ENCODE measurements at regions not wholly inside any gene's neighbourhood (a gene's known extent, or its start where the extent isn't known, plus 50 kb on each side); places are given as distances from the start of the nearest gene placed in this dataset.

DNA sequence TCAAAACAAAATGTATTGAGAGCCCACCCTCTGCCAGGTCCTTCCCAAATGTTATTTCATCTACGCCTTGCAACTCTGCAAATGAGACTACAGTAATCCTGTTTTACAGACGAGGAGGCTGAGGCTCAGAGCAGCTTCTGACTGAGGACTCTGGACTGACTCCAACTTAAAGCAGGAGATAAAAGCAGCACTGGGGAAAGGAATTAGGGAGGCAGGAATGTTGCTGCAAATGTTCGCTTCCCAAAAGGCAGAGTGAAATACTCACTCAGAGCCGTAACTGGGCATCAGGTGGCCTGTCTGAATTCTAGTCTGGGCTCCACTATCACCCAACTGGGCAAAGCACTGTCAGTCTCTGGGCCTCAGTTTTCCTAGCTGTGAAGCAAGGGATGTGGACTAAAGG lies 94.7 kb upstream of the SRD5A3 start:
- BruUV-seq (replicated peaks) = no TSS peak
- Histone ChIP-seq H3K27ac (ENCODE audit: insufficient read depth, low read depth, low read length) (peak overlapping the region; percentile 24), H3K9ac (replicated peaks; ENCODE audit: extremely low read depth, insufficient read depth, low read length) (no peak overlapping the region), H2AFZ (ENCODE audit: low read depth, low read length) (peak overlapping the region; percentile 36), H3K4me2 (ENCODE audit: insufficient read depth, low read length) (peak overlapping the region; percentile 83), H4K20me1 (replicated peaks; ENCODE audit: control insufficient read depth, extremely low read depth, insufficient read depth, low read length) (no peaks in the 10 kb centered on the region), H3K9me1 (replicated peaks; ENCODE audit: control insufficient read depth, extremely low read depth, insufficient read depth, low read length) (no peaks in the 10 kb centered on the region), H3K4me3 (replicated peaks in 1 of 3; ENCODE audit: insufficient read depth in 1 of 3, low read depth in 1 of 3, low read length in 3 of 3) (no peak overlapping the region), H3K79me2 (ENCODE audit: control insufficient read depth, insufficient read depth, low read length) (no peaks in the 10 kb centered on the region), H3K4me1 (ENCODE audit: control insufficient read depth, extremely low read depth, insufficient read depth, low read length) (peaks cover 41% of the 10 kb centered on the region), H3K27me3 (ENCODE audit: control insufficient read depth in 2 of 2, insufficient read depth in 2 of 2, low read length in 2 of 2) (no peaks in the 10 kb centered on the region), H3K9me3 (replicated peaks; ENCODE audit: control insufficient read depth, insufficient read depth, low read length) (no peaks in the 10 kb centered on the region), H3K36me3 (ENCODE audit: control insufficient read depth in 2 of 2, extremely low read depth in 1 of 2, insufficient read depth in 2 of 2, low read length in 2 of 2) (no peaks in the 10 kb centered on the region)
- POLR2A ChIA-PET = interaction anchor here (0.7 to 1.4 kb wide), 4 partner anchors 66 to 126 kb away, joined by 3 to 4 read pairs (median 4); partner anchors contain the start of gene KDR
- DNase-seq (ENCODE audit: low read depth, low spot score) (peak; percentile 35), FAIRE-seq (no peak)
- CTCF ChIA-PET = interaction anchor here (0.8 to 1.9 kb wide), 10 partner anchors 19 to 172 kb away, joined by 3 to 9 read pairs (median 6); no protein-coding TSS in a partner anchor
- intact Hi-C loops (cut with micrococcal nuclease) (loop anchor here (5.0 kb wide), 1 partner anchor 46 kb away; no protein-coding TSS in a partner anchor), dilution Hi-C loops (cut with MboI; ENCODE audit: extremely low pct_ligation_motif_present, low sequenced_read_pairs) (no loop called here)
- TF ChIP-seq FOS (IDR thresholded peaks at IDR 0.05; ENCODE audit: borderline replicate concordance, insufficient read depth, low read length) (no peak), POLR2A (IDR thresholded peaks at IDR 0.05; ENCODE audit: low read depth, low read length) (no peak), MYC (IDR thresholded peaks at IDR 0.05; ENCODE audit: low read depth, low read length) (no peak), EZH2 (IDR thresholded peaks at IDR 0.05; ENCODE audit: borderline replicate concordance, low read depth, low read length, severe bottlenecking) (no peak), GATA2 (IDR thresholded peaks at IDR 0.05; ENCODE audit: insufficient read depth, insufficient read length, low read depth, low read length) (no peak), POLR2AphosphoS5 (IDR thresholded peaks at IDR 0.05; ENCODE audit: insufficient read depth, low read depth, low read length) (no peak), JUN (IDR thresholded peaks at IDR 0.05; ENCODE audit: borderline replicate concordance, insufficient read depth, insufficient read length, low read depth) (no peak)
- TF ChIP-seq, protein P1, sequence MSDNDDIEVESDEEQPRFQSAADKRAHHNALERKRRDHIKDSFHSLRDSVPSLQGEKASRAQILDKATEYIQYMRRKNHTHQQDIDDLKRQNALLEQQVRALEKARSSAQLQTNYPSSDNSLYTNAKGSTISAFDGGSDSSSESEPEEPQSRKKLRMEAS (IDR thresholded peaks at IDR 0.05; ENCODE audit: insufficient read depth, insufficient read length) = no peak
- TF ChIP-seq, protein P2, sequence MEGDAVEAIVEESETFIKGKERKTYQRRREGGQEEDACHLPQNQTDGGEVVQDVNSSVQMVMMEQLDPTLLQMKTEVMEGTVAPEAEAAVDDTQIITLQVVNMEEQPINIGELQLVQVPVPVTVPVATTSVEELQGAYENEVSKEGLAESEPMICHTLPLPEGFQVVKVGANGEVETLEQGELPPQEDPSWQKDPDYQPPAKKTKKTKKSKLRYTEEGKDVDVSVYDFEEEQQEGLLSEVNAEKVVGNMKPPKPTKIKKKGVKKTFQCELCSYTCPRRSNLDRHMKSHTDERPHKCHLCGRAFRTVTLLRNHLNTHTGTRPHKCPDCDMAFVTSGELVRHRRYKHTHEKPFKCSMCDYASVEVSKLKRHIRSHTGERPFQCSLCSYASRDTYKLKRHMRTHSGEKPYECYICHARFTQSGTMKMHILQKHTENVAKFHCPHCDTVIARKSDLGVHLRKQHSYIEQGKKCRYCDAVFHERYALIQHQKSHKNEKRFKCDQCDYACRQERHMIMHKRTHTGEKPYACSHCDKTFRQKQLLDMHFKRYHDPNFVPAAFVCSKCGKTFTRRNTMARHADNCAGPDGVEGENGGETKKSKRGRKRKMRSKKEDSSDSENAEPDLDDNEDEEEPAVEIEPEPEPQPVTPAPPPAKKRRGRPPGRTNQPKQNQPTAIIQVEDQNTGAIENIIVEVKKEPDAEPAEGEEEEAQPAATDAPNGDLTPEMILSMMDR (IDR thresholded peaks at IDR 0.05; ENCODE audit: extremely low read depth in 1 of 2, insufficient read depth in 1 of 2, low read depth in 1 of 2, low read length in 2 of 2) = no peak

All from endothelial cell of umbilical vein (primary cell).